Stimulated activated effector memory CD8-positive, alpha-beta T cell treated with anti-CD3 and anti-CD28 coated beads, Interleukin-12 subunit alpha, Interleukin-12 subunit beta, amount 100 ng/mL, for 72 hours (primary cell): ENCODE measurements at regions not wholly inside any gene's neighbourhood (a gene's known extent, or its start where the extent isn't known, plus 50 kb on each side); places are given as distances from the start of the nearest gene placed in this dataset.

ENCODE experiments used
- ATAC-seq: fragments of 150-1000 bp; cut with Tn5 transposase; 2 replicates; pipeline ENCODE4 v1.10.0; 2021
- DNase-seq, 2 donors: peaks; one replicate each; pipeline ENCODE4 v3.0.0; 2021 to 2022; ENCODE audit warnings: low spot score in 2 of 2
- H3K27ac Mint-ChIP-seq: one replicate; pipeline ENCODE4 v1.8.0; 2022; ENCODE audit warnings: mild to moderate bottlenecking, mixed read lengths
- H3K36me3 Mint-ChIP-seq: one replicate; pipeline ENCODE4 v1.8.0; 2022; ENCODE audit warnings: mild to moderate bottlenecking, mixed read lengths
- H3K4me1 Mint-ChIP-seq: one replicate; pipeline ENCODE4 v1.8.0; 2022; ENCODE audit warnings: mixed read lengths
- H3K4me3 Mint-ChIP-seq: one replicate; pipeline ENCODE4 v1.8.0; 2022; ENCODE audit warnings: mild to moderate bottlenecking, mixed read lengths
- H3K9me3 Mint-ChIP-seq: one replicate; pipeline ENCODE4 v1.8.0; 2022; ENCODE audit warnings: mixed read lengths

- no peak overlapping the region for H3K4me3 Mint-ChIP-seq
- no peak for ATAC-seq
- no peaks in the 10 kb centered on the region for H3K36me3 Mint-ChIP-seq
- no peak for DNase-seq
- H3K9me3 Mint-ChIP-seq = no peaks in the 10 kb centered on the region
- H3K27ac Mint-ChIP-seq = no peak overlapping the region
- H3K4me1 Mint-ChIP-seq = no peaks in the 10 kb centered on the region
Measured at GRCh38 chr7:121575194-121575765, 179.2 kb upstream of the FAM3C start.

GRCh38 chr7:121574109-121574508 is 178.0 kb upstream of the FAM3C start:
- DNase-seq (no peak), ATAC-seq (no peak)
- H3K27ac Mint-ChIP-seq = no peak overlapping the region
- no peaks in the 10 kb centered on the region for H3K4me1 Mint-ChIP-seq
- H3K36me3 Mint-ChIP-seq = no peaks in the 10 kb centered on the region
- H3K9me3 Mint-ChIP-seq = no peaks in the 10 kb centered on the region
- H3K4me3 Mint-ChIP-seq = no peak overlapping the region

- ATAC-seq (peak; percentile 43), DNase-seq (no peak)
- H3K27ac Mint-ChIP-seq = no peak overlapping the region
- H3K36me3 Mint-ChIP-seq = no peaks in the 10 kb centered on the region
- H3K4me1 Mint-ChIP-seq = peaks cover 5% of the 10 kb centered on the region
- no peaks in the 10 kb centered on the region for H3K9me3 Mint-ChIP-seq
- no peak overlapping the region for H3K4me3 Mint-ChIP-seq
Measured at GRCh38 chr7:121572615-121573014, 176.5 kb upstream of the FAM3C start.

- no peak for DNase-seq
- no peak overlapping the region for H3K4me3 Mint-ChIP-seq
- no peak for ATAC-seq
- H3K36me3 Mint-ChIP-seq = no peaks in the 10 kb centered on the region
- peaks cover 5% of the 10 kb centered on the region for H3K4me1 Mint-ChIP-seq
- H3K9me3 Mint-ChIP-seq = no peaks in the 10 kb centered on the region
- H3K27ac Mint-ChIP-seq = no peak overlapping the region
Measured at GRCh38 chr7:121570365-121570764, 174.3 kb upstream of the FAM3C start.

GRCh38 chr7:121563177-121563576 is 167.1 kb upstream of the FAM3C start:
- H3K4me3 Mint-ChIP-seq = no peak overlapping the region
- no peak for ATAC-seq
- no peaks in the 10 kb centered on the region for H3K4me1 Mint-ChIP-seq
- no peaks in the 10 kb centered on the region for H3K9me3 Mint-ChIP-seq
- DNase-seq = no peak
- no peaks in the 10 kb centered on the region for H3K36me3 Mint-ChIP-seq
- H3K27ac Mint-ChIP-seq = no peak overlapping the region

- ATAC-seq (no peak), DNase-seq (no peak)
- Mint-ChIP-seq H3K4me3 (no peak overlapping the region), H3K4me1 (no peaks in the 10 kb centered on the region), H3K27ac (no peak overlapping the region), H3K36me3 (no peaks in the 10 kb centered on the region), H3K9me3 (no peaks in the 10 kb centered on the region)
Measured at GRCh38 chr7:121562259-121562658, 166.2 kb upstream of the FAM3C start.

GRCh38 chr7:121561717-121562116 is 165.6 kb upstream of the FAM3C start:
- Mint-ChIP-seq H3K27ac (no peak overlapping the region), H3K4me1 (no peaks in the 10 kb centered on the region), H3K9me3 (no peaks in the 10 kb centered on the region), H3K36me3 (no peaks in the 10 kb centered on the region), H3K4me3 (no peak overlapping the region)
- DNase-seq = no peak
- ATAC-seq = no peak

- Mint-ChIP-seq H3K4me3 (no peak overlapping the region), H3K27ac (no peak overlapping the region), H3K36me3 (no peaks in the 10 kb centered on the region), H3K9me3 (no peaks in the 10 kb centered on the region), H3K4me1 (no peaks in the 10 kb centered on the region)
- ATAC-seq = no peak
- no peak for DNase-seq
Measured at GRCh38 chr7:121560267-121560990, 164.3 kb upstream of the FAM3C start.

GRCh38 chr7:121558288-121558687 is 162.2 kb upstream of the FAM3C start:
- no peaks in the 10 kb centered on the region for H3K36me3 Mint-ChIP-seq
- no peaks in the 10 kb centered on the region for H3K4me1 Mint-ChIP-seq
- H3K4me3 Mint-ChIP-seq = no peak overlapping the region
- no peak for DNase-seq
- no peak overlapping the region for H3K27ac Mint-ChIP-seq
- no peak for ATAC-seq
- no peaks in the 10 kb centered on the region for H3K9me3 Mint-ChIP-seq

- ATAC-seq (no peak), DNase-seq (no peak)
- Mint-ChIP-seq H3K9me3 (no peaks in the 10 kb centered on the region), H3K27ac (no peak overlapping the region), H3K36me3 (no peaks in the 10 kb centered on the region), H3K4me3 (no peak overlapping the region), H3K4me1 (no peaks in the 10 kb centered on the region)
Measured at GRCh38 chr7:121557034-121557892, 161.2 kb upstream of the FAM3C start.

- Mint-ChIP-seq H3K27ac (no peak overlapping the region), H3K36me3 (no peaks in the 10 kb centered on the region), H3K4me1 (no peaks in the 10 kb centered on the region), H3K4me3 (no peak overlapping the region), H3K9me3 (no peaks in the 10 kb centered on the region)
- ATAC-seq (no peak), DNase-seq (no peak)
Measured at GRCh38 chr7:121555558-121555957, 159.4 kb upstream of the FAM3C start.

GRCh38 chr7:121547544-121548092 is 151.5 kb upstream of the FAM3C start:
- Mint-ChIP-seq H3K4me1 (peaks cover 32% of the 10 kb centered on the region), H3K36me3 (peaks cover 11% of the 10 kb centered on the region), H3K4me3 (no peak overlapping the region), H3K27ac (no peak overlapping the region), H3K9me3 (peaks cover 2% of the 10 kb centered on the region)
- peak; percentile 74 for ATAC-seq
- no peak for DNase-seq

- Mint-ChIP-seq H3K9me3 (peaks cover 2% of the 10 kb centered on the region), H3K36me3 (peaks cover 11% of the 10 kb centered on the region), H3K4me1 (peaks cover 32% of the 10 kb centered on the region), H3K4me3 (no peak overlapping the region), H3K27ac (peak overlapping the region; percentile 94)
- ATAC-seq (no peak), DNase-seq (no peak)
Measured at GRCh38 chr7:121546632-121547543, 150.8 kb upstream of the FAM3C start.

GRCh38 chr7:121545418-121545817 is 149.3 kb upstream of the FAM3C start:
- DNase-seq (no peak), ATAC-seq (no peak)
- H3K27ac Mint-ChIP-seq = peak overlapping the region; percentile 94
- peaks cover 11% of the 10 kb centered on the region for H3K36me3 Mint-ChIP-seq
- H3K9me3 Mint-ChIP-seq = peaks cover 2% of the 10 kb centered on the region
- H3K4me3 Mint-ChIP-seq = peak overlapping the region; percentile 29
- H3K4me1 Mint-ChIP-seq = peaks cover 32% of the 10 kb centered on the region

- no peak for DNase-seq
- H3K4me3 Mint-ChIP-seq = peak overlapping the region; percentile 29
Measured at GRCh38 chr7:121544726-121545125, 148.6 kb upstream of the FAM3C start.

More at GRCh38 chr7:121544726-121545125, 148.6 kb upstream of the FAM3C start:
- peaks cover 39% of the 10 kb centered on the region for H3K4me1 Mint-ChIP-seq
- H3K27ac Mint-ChIP-seq = peak overlapping the region; percentile 94
- H3K36me3 Mint-ChIP-seq = peaks cover 11% of the 10 kb centered on the region
- peak; percentile 94 for ATAC-seq
- H3K9me3 Mint-ChIP-seq = peaks cover 2% of the 10 kb centered on the region
